ENCODE measurements at regions not wholly inside any gene's neighbourhood (a gene's known extent, or its start where the extent isn't known, plus 50 kb on each side); places are given as distances from the start of the nearest gene placed in this dataset.
"Not testable (repeated sequence)": the region's sequence is repeated elsewhere in the genome, so short reads cannot be mapped to it uniquely, and the experiment has no call there.

GRCh38 chr5:157994906-157995519 lies 136.1 kb upstream of the CLINT1 start:
- peak; percentile 90 for DNase-seq

GRCh38 chr5:157993986-157994691 lies 135.2 kb upstream of the CLINT1 start:
- no peak for DNase-seq

GRCh38 chr5:157993201-157993600 lies 134.3 kb upstream of the CLINT1 start:
- no peak for DNase-seq

- no peak for DNase-seq
Measured at GRCh38 chr5:157990583-157991181, 131.7 kb upstream of the CLINT1 start.

- no peak for DNase-seq
Measured at GRCh38 chr5:157989296-157989695, 130.4 kb upstream of the CLINT1 start.

GRCh38 chr5:157987259-157987658 lies 128.3 kb upstream of the CLINT1 start:
- DNase-seq: no peak

- no peak for DNase-seq
Measured at GRCh38 chr5:157986431-157986990, 127.6 kb upstream of the CLINT1 start.

GRCh38 chr5:157984611-157985010 lies 125.7 kb upstream of the CLINT1 start:
- no peak for DNase-seq

GRCh38 chr5:157983906-157984551 lies 125.1 kb upstream of the CLINT1 start:
- no peak for DNase-seq

GRCh38 chr5:157978061-157978460 lies 119.1 kb upstream of the CLINT1 start:
- DNase-seq: no peak

- no peak for DNase-seq
Measured at GRCh38 chr5:157976429-157976828, 117.5 kb upstream of the CLINT1 start.

GRCh38 chr5:157972579-157972978 lies 113.6 kb upstream of the CLINT1 start:
- DNase-seq: no peak

GRCh38 chr5:157971571-157972216 lies 112.7 kb upstream of the CLINT1 start:
- no peak for DNase-seq

GRCh38 chr5:157968570-157968969 lies 109.6 kb upstream of the CLINT1 start:
- DNase-seq: not testable (repeated sequence)

GRCh38 chr5:157965989-157966388 lies 107.0 kb upstream of the CLINT1 start:
- DNase-seq: no peak

- DNase-seq: peak; percentile 60
Measured at GRCh38 chr5:157965040-157965678, 106.2 kb upstream of the CLINT1 start.

- DNase-seq: no peak
Measured at GRCh38 chr5:157963761-157964160, 104.8 kb upstream of the CLINT1 start.

- DNase-seq: no peak
Measured at GRCh38 chr5:157963244-157963643, 104.3 kb upstream of the CLINT1 start.

GRCh38 chr5:157962686-157963085 lies 103.7 kb upstream of the CLINT1 start:
- DNase-seq: not testable (repeated sequence)

- DNase-seq: no peak
Measured at GRCh38 chr5:157961896-157962590, 103.1 kb upstream of the CLINT1 start.

GRCh38 chr5:157961176-157961575 lies 102.2 kb upstream of the CLINT1 start:
- DNase-seq: no peak

GRCh38 chr5:157959370-157959769 lies 100.4 kb upstream of the CLINT1 start:
- DNase-seq: no peak
